DND-41 (cell line): ENCODE measurements at regions not wholly inside any gene's neighbourhood (a gene's known extent, or its start where the extent isn't known, plus 50 kb on each side); places are given as distances from the start of the nearest gene placed in this dataset.

ENCODE experiments used
- CTCF ChIP-seq: IDR thresholded peaks from 2 replicates; pipeline ENCODE4 v1.5.1; 2012; ENCODE audit warnings: borderline replicate concordance, low read length, moderate library complexity, mild to moderate bottlenecking; ENCODE audit not compliant: poor library complexity, severe bottlenecking; ENCODE audit errors: extremely low read depth
- EZH2 ChIP-seq: IDR thresholded peaks from 3 replicates; pipeline ENCODE4 v1.6.1; 2012; ENCODE audit warnings: borderline replicate concordance, low read depth, mild to moderate bottlenecking, moderate library complexity, low read length, inconsistent platforms; ENCODE audit not compliant: severe bottlenecking

- TF ChIP-seq CTCF (no peak), EZH2 (no peak)
These were observed 703.4 kb upstream of the GRAMD2B start for GRCh38 chr5:125719681-125720347.
